Hepatocyte (in vitro differentiated cells): ENCODE measurements at regions not wholly inside any gene's neighbourhood (a gene's known extent, or its start where the extent isn't known, plus 50 kb on each side); places are given as distances from the start of the nearest gene placed in this dataset.

Source experiments
- DNase-seq: peaks from one replicate; pipeline ENCODE4 v3.0.0-alpha.2; 2016; ENCODE audit warnings: low spot score
- H2AFZ ChIP-seq: fragments of 200-600 bp; sonication (generic); 2 replicates; pipeline ENCODE4 v1.6.0; 2016; ENCODE audit warnings: antibody characterized with exemption, mild to moderate bottlenecking
- H3K27ac ChIP-seq: fragments of 200-600 bp; sonication (generic); 2 replicates; pipeline ENCODE4 v1.5.1; 2016; ENCODE audit warnings: mild to moderate bottlenecking
- H3K27me3 ChIP-seq: fragments of 200-600 bp; sonication (generic); 2 replicates; pipeline ENCODE4 v1.6.1; 2016
- H3K36me3 ChIP-seq: fragments of 200-600 bp; sonication (generic); replicated peaks from 2 replicates; pipeline ENCODE4 v1.5.1; 2016; ENCODE audit warnings: low read depth; ENCODE audit not compliant: insufficient read depth
- H3K4me1 ChIP-seq: fragments of 200-600 bp; sonication (generic); 2 replicates; pipeline ENCODE4 v1.5.1; 2016; ENCODE audit warnings: mild to moderate bottlenecking, moderate library complexity; ENCODE audit not compliant: insufficient read depth
- H3K4me2 ChIP-seq: fragments of 200-600 bp; sonication (generic); 2 replicates; pipeline ENCODE4 v1.6.0; 2016
- H3K4me3 ChIP-seq: fragments of 200-600 bp; sonication (generic); 2 replicates; pipeline ENCODE4 v1.5.1; 2016; ENCODE audit warnings: mild to moderate bottlenecking
- H3K79me2 ChIP-seq: fragments of 200-600 bp; sonication (generic); 2 replicates; pipeline ENCODE4 v1.6.0; 2017; ENCODE audit warnings: mild to moderate bottlenecking
- H3K9me2 ChIP-seq: fragments of 200-600 bp; sonication (generic); replicated peaks from 2 replicates; pipeline ENCODE4 v1.6.0; 2017; ENCODE audit warnings: mild to moderate bottlenecking; ENCODE audit not compliant: insufficient read depth
- H3K9me3 ChIP-seq: fragments of 200-600 bp; sonication (generic); 2 replicates; pipeline ENCODE4 v1.5.1; 2016; ENCODE audit warnings: low read depth, mild to moderate bottlenecking
- H4K20me1 ChIP-seq: fragments of 200-600 bp; sonication (generic); 2 replicates; pipeline ENCODE4 v1.6.0; 2016; ENCODE audit warnings: mild to moderate bottlenecking; ENCODE audit not compliant: insufficient read depth, poor library complexity, severe bottlenecking
- CTCF ChIP-seq: fragments of 200-600 bp; sonication (generic); IDR thresholded peaks from 2 replicates; pipeline ENCODE4 v1.5.1; 2016; ENCODE audit warnings: antibody characterized with exemption, mild to moderate bottlenecking; ENCODE audit not compliant: poor library complexity
- EZH2 ChIP-seq: fragments of 200-600 bp; sonication (generic); IDR thresholded peaks from 2 replicates; pipeline ENCODE4 v1.6.1; 2016; ENCODE audit warnings: antibody characterized with exemption, mild to moderate bottlenecking, borderline replicate concordance
- EZH2phosphoT487 ChIP-seq: fragments of 200-600 bp; sonication (generic); IDR thresholded peaks from one replicate; pipeline ENCODE4 v1.6.1; 2018; ENCODE audit warnings: antibody characterized with exemption, mild to moderate bottlenecking, low read depth, moderate library complexity; ENCODE audit not compliant: unreplicated experiment, severe bottlenecking
- WGBS: methylation state at CpG from one replicate; pipeline ENCODE4 v1.1.6; 2016; ENCODE audit warnings: low lambda C conversion rate; ENCODE audit errors: missing lambda C conversion rate; 5-methylcytosine and 5-hydroxymethylcytosine counted together

GRCh38 chr5:71893451-71893850 is 174.4 kb downstream of the CARTPT start:
- Histone ChIP-seq H3K4me1 (peaks cover 10% of the 10 kb centered on the region), H3K27me3 (no peaks in the 10 kb centered on the region), H3K9me3 (no peaks in the 10 kb centered on the region), H3K4me3 (no peak overlapping the region), H3K36me3 (no peaks in the 10 kb centered on the region), H3K27ac (peak overlapping the region; percentile 71), H3K9me2 (no peaks in the 10 kb centered on the region), H3K79me2 (no peaks in the 10 kb centered on the region), H4K20me1 (no peaks in the 10 kb centered on the region), H2AFZ (no peak overlapping the region), H3K4me2 (no peak overlapping the region)
- TF ChIP-seq EZH2 (no peak), CTCF (no peak), EZH2phosphoT487 (no peak)
- DNase-seq: no peak
- WGBS: 93% methylated on average over 3 of the region's 3 CpGs

GRCh38 chr5:71894091-71894490 is 175.0 kb downstream of the CARTPT start:
- H4K20me1 ChIP-seq: no peaks in the 10 kb centered on the region
- no peaks in the 10 kb centered on the region for H3K9me3 ChIP-seq
- H3K9me2 ChIP-seq: no peaks in the 10 kb centered on the region
- H3K36me3 ChIP-seq: no peaks in the 10 kb centered on the region
- H2AFZ ChIP-seq: no peak overlapping the region
- WGBS: 76% methylated on average over 3 of the region's 3 CpGs
- no peak overlapping the region for H3K4me3 ChIP-seq
- no peaks in the 10 kb centered on the region for H3K79me2 ChIP-seq
- H3K27me3 ChIP-seq: no peaks in the 10 kb centered on the region
- no peak overlapping the region for H3K4me2 ChIP-seq
- no peak for TF ChIP-seq EZH2phosphoT487
- H3K27ac ChIP-seq: no peak overlapping the region
- no peak for DNase-seq
- H3K4me1 ChIP-seq: peaks cover 10% of the 10 kb centered on the region

GRCh38 chr5:71895546-71895945 is 176.5 kb downstream of the CARTPT start:
- H3K27ac ChIP-seq: no peak overlapping the region
- TF ChIP-seq EZH2phosphoT487 (no peak), CTCF (no peak), EZH2 (no peak)

GRCh38 chr5:71899865-71900342 is 180.8 kb downstream of the CARTPT start:
- DNase-seq: peak; percentile 40
- Histone ChIP-seq H3K4me3 (no peak overlapping the region), H4K20me1 (no peaks in the 10 kb centered on the region), H3K4me1 (peaks cover 3% of the 10 kb centered on the region), H3K27me3 (no peaks in the 10 kb centered on the region), H3K36me3 (no peaks in the 10 kb centered on the region), H3K4me2 (no peak overlapping the region), H3K79me2 (no peaks in the 10 kb centered on the region), H3K9me2 (no peaks in the 10 kb centered on the region), H3K27ac (peak overlapping the region; percentile 80), H2AFZ (no peak overlapping the region), H3K9me3 (no peaks in the 10 kb centered on the region)
- no peak for TF ChIP-seq CTCF
- no peak for TF ChIP-seq EZH2phosphoT487
- no peak for TF ChIP-seq EZH2
- WGBS: 87% methylated on average over 2 of the region's 2 CpGs

More at GRCh38 chr5:71895546-71895945, 176.5 kb downstream of the CARTPT start:
- Histone ChIP-seq H3K27me3 (no peaks in the 10 kb centered on the region), H3K79me2 (no peaks in the 10 kb centered on the region), H3K4me2 (no peak overlapping the region), H3K9me3 (no peaks in the 10 kb centered on the region), H3K4me3 (no peak overlapping the region), H3K4me1 (peaks cover 13% of the 10 kb centered on the region), H4K20me1 (no peaks in the 10 kb centered on the region), H3K9me2 (no peaks in the 10 kb centered on the region), H2AFZ (no peak overlapping the region), H3K36me3 (no peaks in the 10 kb centered on the region)
- WGBS: 90% methylated on average over 1 of the region's 1 CpG
- no peak for DNase-seq
